HG03045 (cell line): ENCODE measurements at regions not wholly inside any gene's neighbourhood (a gene's known extent, or its start where the extent isn't known, plus 50 kb on each side); places are given as distances from the start of the nearest gene placed in this dataset.
"Not testable (repeated sequence)": the region's sequence is repeated elsewhere in the genome, so short reads cannot be mapped to it uniquely, and the experiment has no call there.

Experiments used
- ATAC-seq: cut with Tn5 transposase; IDR thresholded peaks from one replicate; pipeline ENCODE4 v1.9.1; 2021; ENCODE audit warnings: mild to moderate bottlenecking, moderate library complexity; ENCODE audit not compliant: unreplicated experiment

- no peak for ATAC-seq
These were observed 227.7 kb upstream of the TMEM260 start for GRCh38 chr14:56351861-56352260.

- no peak for ATAC-seq
These were observed 226.6 kb upstream of the TMEM260 start for GRCh38 chr14:56352999-56353398.

- no peak for ATAC-seq
These were observed 222.2 kb upstream of the TMEM260 start for GRCh38 chr14:56357428-56357827.

- no peak for ATAC-seq
These were observed 221.3 kb upstream of the TMEM260 start for GRCh38 chr14:56358275-56358674.

- no peak for ATAC-seq
These were observed 220.6 kb upstream of the TMEM260 start for GRCh38 chr14:56358851-56359614.

GRCh38 chr14:56365663-56366062 is 213.9 kb upstream of the TMEM260 start:
- not testable (repeated sequence) for ATAC-seq

GRCh38 chr14:56367416-56367815 is 212.2 kb upstream of the TMEM260 start:
- no peak for ATAC-seq

- ATAC-seq, result no peak
These were observed 207.9 kb upstream of the TMEM260 start for GRCh38 chr14:56371737-56372136.

- no peak for ATAC-seq
These were observed 205.2 kb upstream of the TMEM260 start for GRCh38 chr14:56374421-56374820.

GRCh38 chr14:56378046-56378445 is 201.6 kb upstream of the TMEM260 start:
- no peak for ATAC-seq

- no peak for ATAC-seq
These were observed 201.1 kb upstream of the TMEM260 start for GRCh38 chr14:56378475-56378877.

GRCh38 chr14:56379956-56380355 is 199.6 kb upstream of the TMEM260 start:
- ATAC-seq, result no peak

GRCh38 chr14:56386024-56386423 is 193.6 kb upstream of the TMEM260 start:
- no peak for ATAC-seq

GRCh38 chr14:56390859-56391258 is 188.7 kb upstream of the TMEM260 start:
- ATAC-seq, result no peak

GRCh38 chr14:56394826-56395530 is 184.6 kb upstream of the TMEM260 start:
- no peak for ATAC-seq

GRCh38 chr14:56400109-56400825 is 179.3 kb upstream of the TMEM260 start:
- ATAC-seq, result no peak

GRCh38 chr14:56412468-56413434 is 166.8 kb upstream of the TMEM260 start:
- ATAC-seq, result no peak

GRCh38 chr14:56413721-56414120 is 165.9 kb upstream of the TMEM260 start:
- no peak for ATAC-seq

GRCh38 chr14:56414236-56414635 is 165.4 kb upstream of the TMEM260 start:
- no peak for ATAC-seq

GRCh38 chr14:56416213-56416612 is 163.4 kb upstream of the TMEM260 start:
- no peak for ATAC-seq

- ATAC-seq, result no peak
These were observed 162.4 kb upstream of the TMEM260 start for GRCh38 chr14:56417173-56417572.
